Neural progenitor cell (in vitro differentiated cells): ENCODE measurements at regions not wholly inside any gene's neighbourhood (a gene's known extent, or its start where the extent isn't known, plus 50 kb on each side); places are given as distances from the start of the nearest gene placed in this dataset.

ENCODE experiments used
- EZH2 ChIP-seq: fragments of 200-600 bp; sonication (generic); IDR thresholded peaks from 2 replicates; pipeline ENCODE4 v1.6.1; 2017; ENCODE audit warnings: antibody characterized with exemption, mild to moderate bottlenecking, moderate library complexity
- TF ChIP-seq, protein P1 (sequence below): fragments of 200-600 bp; sonication (generic); IDR thresholded peaks from 2 replicates; pipeline ENCODE4 v1.5.1; 2017; ENCODE audit warnings: antibody characterized with exemption, mild to moderate bottlenecking

DNA sequence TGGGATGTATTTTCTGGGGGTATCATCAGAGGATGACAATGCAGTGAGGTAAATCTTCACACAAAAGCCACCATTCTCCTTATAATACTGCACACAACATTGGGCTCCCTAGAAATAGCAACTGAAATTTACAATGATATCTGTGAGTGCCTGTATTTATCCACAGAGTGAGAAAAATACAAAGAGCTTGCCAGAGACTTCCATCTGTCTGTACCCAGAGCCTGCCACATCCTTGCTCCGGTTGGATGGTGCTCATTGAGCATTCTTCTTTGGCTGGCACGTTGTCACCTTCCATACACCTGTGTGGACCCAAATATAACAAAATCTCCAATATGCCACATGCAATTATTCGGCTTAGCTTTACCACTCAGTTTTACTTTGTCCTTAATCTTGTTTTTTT, 189.5 kb upstream of the UFM1 start:
- TF ChIP-seq, protein P1, sequence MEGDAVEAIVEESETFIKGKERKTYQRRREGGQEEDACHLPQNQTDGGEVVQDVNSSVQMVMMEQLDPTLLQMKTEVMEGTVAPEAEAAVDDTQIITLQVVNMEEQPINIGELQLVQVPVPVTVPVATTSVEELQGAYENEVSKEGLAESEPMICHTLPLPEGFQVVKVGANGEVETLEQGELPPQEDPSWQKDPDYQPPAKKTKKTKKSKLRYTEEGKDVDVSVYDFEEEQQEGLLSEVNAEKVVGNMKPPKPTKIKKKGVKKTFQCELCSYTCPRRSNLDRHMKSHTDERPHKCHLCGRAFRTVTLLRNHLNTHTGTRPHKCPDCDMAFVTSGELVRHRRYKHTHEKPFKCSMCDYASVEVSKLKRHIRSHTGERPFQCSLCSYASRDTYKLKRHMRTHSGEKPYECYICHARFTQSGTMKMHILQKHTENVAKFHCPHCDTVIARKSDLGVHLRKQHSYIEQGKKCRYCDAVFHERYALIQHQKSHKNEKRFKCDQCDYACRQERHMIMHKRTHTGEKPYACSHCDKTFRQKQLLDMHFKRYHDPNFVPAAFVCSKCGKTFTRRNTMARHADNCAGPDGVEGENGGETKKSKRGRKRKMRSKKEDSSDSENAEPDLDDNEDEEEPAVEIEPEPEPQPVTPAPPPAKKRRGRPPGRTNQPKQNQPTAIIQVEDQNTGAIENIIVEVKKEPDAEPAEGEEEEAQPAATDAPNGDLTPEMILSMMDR = no peak
- TF ChIP-seq EZH2 = no peak
